Chondrocyte (in vitro differentiated cells): ENCODE measurements at regions not wholly inside any gene's neighbourhood (a gene's known extent, or its start where the extent isn't known, plus 50 kb on each side); places are given as distances from the start of the nearest gene placed in this dataset.

Experiments used
- DNase-seq: peaks from one replicate; pipeline ENCODE4 v3.0.0; 2021; ENCODE audit warnings: mixed read lengths, low spot score
- H3K27ac Mint-ChIP-seq: one replicate; pipeline ENCODE4 v1.8.0; 2021; ENCODE audit warnings: mild to moderate bottlenecking, moderate library complexity, mixed read lengths; ENCODE audit not compliant: unreplicated experiment
- H3K27me3 Mint-ChIP-seq: 2 replicates; pipeline ENCODE4 v1.8.0; 2021; ENCODE audit warnings: low read depth, mixed read lengths
- H3K36me3 Mint-ChIP-seq: 2 replicates; pipeline ENCODE4 v1.8.0; 2021; ENCODE audit warnings: low read depth, mixed read lengths
- H3K4me1 Mint-ChIP-seq: 2 replicates; pipeline ENCODE4 v1.8.0; 2021; ENCODE audit warnings: low read depth, mild to moderate bottlenecking, mixed read lengths
- H3K4me3 Mint-ChIP-seq: one replicate; pipeline ENCODE4 v1.8.0; 2021; ENCODE audit warnings: mild to moderate bottlenecking, moderate library complexity, mixed read lengths; ENCODE audit not compliant: unreplicated experiment
- H3K9me3 Mint-ChIP-seq: 2 replicates; pipeline ENCODE4 v1.8.0; 2021; ENCODE audit warnings: low read depth, mixed read lengths
- TF ChIP-seq, protein P1 (sequence below): fragments of 200-600 bp; sonication (generic); IDR thresholded peaks from 2 replicates; pipeline ENCODE4 v1.5.0; 2021; ENCODE audit warnings: antibody characterized with exemption, mild to moderate bottlenecking, moderate library complexity

DNA sequence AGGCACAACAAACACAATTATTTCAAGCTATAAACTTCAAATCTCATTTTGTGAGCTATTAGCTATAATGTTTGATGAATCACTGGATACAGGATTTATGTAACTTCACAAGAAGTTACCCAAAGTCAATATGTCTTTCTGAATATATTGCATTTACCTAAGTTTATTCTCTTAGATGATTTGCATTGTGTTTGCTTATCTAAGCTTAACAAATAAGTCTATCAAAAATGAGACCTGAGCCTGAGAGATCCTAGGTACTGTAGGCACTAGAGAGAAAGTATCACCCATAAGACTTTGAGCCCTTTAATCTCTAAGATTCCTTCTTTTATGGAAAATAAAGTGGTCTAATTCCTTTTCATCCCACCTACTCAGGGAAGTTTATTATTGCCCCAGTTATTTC, 178.2 kb downstream of the NAF1 start:
- no peak for DNase-seq
- Mint-ChIP-seq H3K4me3 (no peak overlapping the region), H3K36me3 (no peaks in the 10 kb centered on the region), H3K9me3 (peaks cover 3% of the 10 kb centered on the region), H3K4me1 (no peaks in the 10 kb centered on the region), H3K27me3 (peaks cover 20% of the 10 kb centered on the region), H3K27ac (no peak overlapping the region)
- TF ChIP-seq, protein P1, sequence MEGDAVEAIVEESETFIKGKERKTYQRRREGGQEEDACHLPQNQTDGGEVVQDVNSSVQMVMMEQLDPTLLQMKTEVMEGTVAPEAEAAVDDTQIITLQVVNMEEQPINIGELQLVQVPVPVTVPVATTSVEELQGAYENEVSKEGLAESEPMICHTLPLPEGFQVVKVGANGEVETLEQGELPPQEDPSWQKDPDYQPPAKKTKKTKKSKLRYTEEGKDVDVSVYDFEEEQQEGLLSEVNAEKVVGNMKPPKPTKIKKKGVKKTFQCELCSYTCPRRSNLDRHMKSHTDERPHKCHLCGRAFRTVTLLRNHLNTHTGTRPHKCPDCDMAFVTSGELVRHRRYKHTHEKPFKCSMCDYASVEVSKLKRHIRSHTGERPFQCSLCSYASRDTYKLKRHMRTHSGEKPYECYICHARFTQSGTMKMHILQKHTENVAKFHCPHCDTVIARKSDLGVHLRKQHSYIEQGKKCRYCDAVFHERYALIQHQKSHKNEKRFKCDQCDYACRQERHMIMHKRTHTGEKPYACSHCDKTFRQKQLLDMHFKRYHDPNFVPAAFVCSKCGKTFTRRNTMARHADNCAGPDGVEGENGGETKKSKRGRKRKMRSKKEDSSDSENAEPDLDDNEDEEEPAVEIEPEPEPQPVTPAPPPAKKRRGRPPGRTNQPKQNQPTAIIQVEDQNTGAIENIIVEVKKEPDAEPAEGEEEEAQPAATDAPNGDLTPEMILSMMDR = no peak

DNA sequence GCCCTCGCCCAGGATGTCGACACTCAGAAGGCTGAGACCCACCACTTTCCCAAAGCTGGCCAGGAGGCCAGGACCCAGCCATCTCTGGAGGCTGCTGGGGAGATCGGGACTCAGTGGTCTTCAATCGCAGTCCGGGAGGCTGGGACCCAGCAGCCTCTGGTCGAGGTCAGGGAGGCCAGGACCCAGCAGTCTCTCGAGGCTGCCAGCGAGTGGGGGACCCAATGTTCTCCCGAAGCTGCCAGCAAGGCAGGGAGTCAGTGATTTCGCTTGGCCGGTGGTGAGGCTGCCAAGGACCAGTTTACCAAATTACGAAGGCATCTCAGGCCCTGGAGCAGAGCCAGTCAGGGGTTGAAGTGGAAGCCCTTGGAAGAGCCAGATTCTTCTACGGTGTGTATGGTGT, 181.6 kb downstream of the NAF1 start:
- Mint-ChIP-seq H3K36me3 (no peaks in the 10 kb centered on the region), H3K27me3 (peaks cover 14% of the 10 kb centered on the region), H3K4me3 (no peak overlapping the region), H3K4me1 (no peaks in the 10 kb centered on the region), H3K9me3 (peaks cover 11% of the 10 kb centered on the region), H3K27ac (no peak overlapping the region)
- TF ChIP-seq, protein P1 = no peak
- DNase-seq = no peak

DNA sequence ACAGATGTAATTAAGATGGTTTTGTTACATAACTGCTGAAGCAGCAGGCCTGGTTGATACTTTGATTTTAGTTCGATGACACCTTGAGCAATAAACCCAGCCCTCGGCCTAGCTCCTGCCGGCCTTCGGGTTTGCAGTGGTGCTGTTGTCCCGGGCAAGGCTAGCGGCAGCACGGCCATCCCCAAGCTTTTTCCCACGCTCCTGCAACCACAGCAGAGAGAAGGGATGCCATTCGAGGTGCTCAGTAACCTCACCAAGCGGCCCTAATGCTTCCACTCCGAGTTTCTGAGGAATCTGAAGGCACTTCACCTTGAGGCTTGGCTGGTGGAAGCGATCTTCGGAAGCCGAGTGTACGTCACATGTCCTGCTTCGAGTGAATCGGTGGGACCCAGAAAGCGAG, 182.1 kb downstream of the NAF1 start:
- TF ChIP-seq, protein P1 = no peak
- H3K4me3 Mint-ChIP-seq = no peak overlapping the region
- no peaks in the 10 kb centered on the region for H3K4me1 Mint-ChIP-seq
- DNase-seq = no peak
- H3K27ac Mint-ChIP-seq = no peak overlapping the region
- peaks cover 11% of the 10 kb centered on the region for H3K9me3 Mint-ChIP-seq
- H3K27me3 Mint-ChIP-seq = peaks cover 14% of the 10 kb centered on the region
- H3K36me3 Mint-ChIP-seq = no peaks in the 10 kb centered on the region

DNA sequence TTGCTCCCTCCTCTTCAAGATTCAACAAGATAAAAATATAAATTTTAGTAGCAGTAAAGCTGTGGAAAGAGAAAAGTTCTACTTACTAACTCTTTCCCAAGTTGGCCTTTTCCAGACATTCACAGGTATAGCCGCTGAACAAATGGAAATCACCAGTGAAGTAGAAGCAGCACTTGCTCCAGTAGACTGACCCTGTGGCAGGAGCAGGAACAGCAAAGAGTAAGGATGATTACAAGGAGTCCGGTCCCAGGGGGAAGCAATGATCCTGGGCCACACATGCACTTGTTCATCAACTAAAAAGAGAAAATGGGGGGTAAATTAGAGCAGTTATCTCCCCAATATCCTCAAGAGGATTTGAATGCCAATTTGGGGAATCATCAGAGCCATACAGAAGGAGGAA, 184.9 kb downstream of the NAF1 start:
- DNase-seq = no peak
- TF ChIP-seq, protein P1 = no peak
- no peaks in the 10 kb centered on the region for H3K36me3 Mint-ChIP-seq
- no peak overlapping the region for H3K4me3 Mint-ChIP-seq
- H3K27ac Mint-ChIP-seq = no peak overlapping the region
- no peaks in the 10 kb centered on the region for H3K4me1 Mint-ChIP-seq
- H3K9me3 Mint-ChIP-seq = peaks cover 11% of the 10 kb centered on the region
- H3K27me3 Mint-ChIP-seq = peaks cover 12% of the 10 kb centered on the region

DNA sequence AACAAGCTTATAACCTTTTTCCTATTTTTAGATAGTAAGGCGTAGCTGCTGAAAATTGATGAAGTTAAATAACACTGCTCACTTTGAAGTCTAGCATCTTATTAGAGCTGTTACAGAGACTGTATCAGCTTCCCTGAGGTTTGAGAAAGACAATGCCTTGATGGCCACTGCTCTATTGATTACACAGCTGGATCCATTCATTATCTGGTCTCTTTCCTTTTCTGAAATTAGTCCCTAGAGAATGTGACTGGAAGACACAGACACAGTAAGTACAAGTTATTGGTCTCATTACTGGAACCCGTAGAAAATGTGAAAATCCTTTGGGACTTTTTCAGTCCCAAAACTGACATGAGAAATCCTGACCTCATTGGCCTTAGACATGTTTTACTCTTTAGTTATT, 188.3 kb downstream of the NAF1 start:
- DNase-seq = no peak
- H3K4me1 Mint-ChIP-seq = no peaks in the 10 kb centered on the region
- H3K27ac Mint-ChIP-seq = no peak overlapping the region
- peaks cover 5% of the 10 kb centered on the region for H3K27me3 Mint-ChIP-seq
- no peaks in the 10 kb centered on the region for H3K36me3 Mint-ChIP-seq
- H3K4me3 Mint-ChIP-seq = no peak overlapping the region
- TF ChIP-seq, protein P1 = no peak
- H3K9me3 Mint-ChIP-seq = peaks cover 8% of the 10 kb centered on the region
